Colonic mucosa (tissue), 4 donors: ENCODE measurements at regions not wholly inside any gene's neighbourhood (a gene's known extent, or its start where the extent isn't known, plus 50 kb on each side); places are given as distances from the start of the nearest gene placed in this dataset.
"Not testable (repeated sequence)": the region's sequence is repeated elsewhere in the genome, so short reads cannot be mapped to it uniquely, and the experiment has no call there.

Source experiments
- DNase-seq: peaks from one replicate; pipeline ENCODE4 v3.0.0-alpha.2; 2020
- H3K27ac ChIP-seq: fragments of 200-600 bp; one replicate; pipeline ENCODE4 v1.8.0; 2021
- H3K27me3 ChIP-seq: fragments of 200-600 bp; one replicate; pipeline ENCODE4 v1.8.0; 2021
- H3K36me3 ChIP-seq: fragments of 200-600 bp; one replicate; pipeline ENCODE4 v1.8.0; 2021
- H3K4me1 ChIP-seq: fragments of 200-600 bp; one replicate; pipeline ENCODE4 v1.8.0; 2021; ENCODE audit warnings: mild to moderate bottlenecking
- H3K4me3 ChIP-seq: fragments of 200-600 bp; one replicate; pipeline ENCODE4 v1.8.0; 2021
- H3K9ac ChIP-seq, 2 donors: one replicate each; pipeline ENCODE4 v1.7.0; 2013; ENCODE audit warnings: control low read depth in 2 of 2, low read depth in 2 of 2, low read length in 2 of 2
- H3K9me3 ChIP-seq: fragments of 200-600 bp; one replicate; pipeline ENCODE4 v1.8.0; 2021
- intact Hi-C: fragments of 100-400 bp; cut with DNase I; formaldehyde crosslinking; loops from one replicate; pipeline ENCODE4 v1.14.1; 2022
- TF ChIP-seq, protein P1 (sequence below): fragments of 200-600 bp; IDR thresholded peaks from one replicate; pipeline ENCODE4 v1.8.0; 2022; ENCODE audit warnings: antibody characterized with exemption, mild to moderate bottlenecking
- donor health status: healthy.
- donor health status: DM: no; HTN: no; CAD: no.
- donor health status: DM: no; HTN: no; CAD: no.

DNA sequence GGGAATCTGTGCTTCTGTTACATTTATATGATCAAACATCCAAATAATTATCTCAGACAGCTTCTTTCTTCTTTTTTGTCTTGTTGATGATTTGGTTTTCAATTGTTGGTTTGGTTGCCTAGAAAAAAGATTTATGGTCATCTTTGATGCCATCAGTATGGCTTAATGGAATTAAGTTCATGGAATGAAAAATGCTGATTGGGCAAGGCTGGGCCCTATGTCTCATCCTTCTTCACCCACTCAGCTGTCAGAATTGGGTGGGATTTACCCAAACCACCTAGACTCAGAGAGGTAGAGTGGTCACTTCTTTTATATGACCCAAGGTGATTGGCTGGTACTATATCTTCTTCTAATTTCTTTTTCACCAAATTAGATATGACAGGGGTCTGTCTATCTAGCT lies 258.3 kb downstream of the DOK5 start:
- Histone ChIP-seq H3K36me3 (no peaks in the 10 kb centered on the region), H3K27me3 (no peaks in the 10 kb centered on the region), H3K9me3 (no peaks in the 10 kb centered on the region), H3K9ac (no peak overlapping the region), H3K27ac (no peak overlapping the region), H3K4me1 (no peaks in the 10 kb centered on the region), H3K4me3 (no peak overlapping the region)
- intact Hi-C loops = no loop called here
- TF ChIP-seq, protein P1, sequence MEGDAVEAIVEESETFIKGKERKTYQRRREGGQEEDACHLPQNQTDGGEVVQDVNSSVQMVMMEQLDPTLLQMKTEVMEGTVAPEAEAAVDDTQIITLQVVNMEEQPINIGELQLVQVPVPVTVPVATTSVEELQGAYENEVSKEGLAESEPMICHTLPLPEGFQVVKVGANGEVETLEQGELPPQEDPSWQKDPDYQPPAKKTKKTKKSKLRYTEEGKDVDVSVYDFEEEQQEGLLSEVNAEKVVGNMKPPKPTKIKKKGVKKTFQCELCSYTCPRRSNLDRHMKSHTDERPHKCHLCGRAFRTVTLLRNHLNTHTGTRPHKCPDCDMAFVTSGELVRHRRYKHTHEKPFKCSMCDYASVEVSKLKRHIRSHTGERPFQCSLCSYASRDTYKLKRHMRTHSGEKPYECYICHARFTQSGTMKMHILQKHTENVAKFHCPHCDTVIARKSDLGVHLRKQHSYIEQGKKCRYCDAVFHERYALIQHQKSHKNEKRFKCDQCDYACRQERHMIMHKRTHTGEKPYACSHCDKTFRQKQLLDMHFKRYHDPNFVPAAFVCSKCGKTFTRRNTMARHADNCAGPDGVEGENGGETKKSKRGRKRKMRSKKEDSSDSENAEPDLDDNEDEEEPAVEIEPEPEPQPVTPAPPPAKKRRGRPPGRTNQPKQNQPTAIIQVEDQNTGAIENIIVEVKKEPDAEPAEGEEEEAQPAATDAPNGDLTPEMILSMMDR = no peak
- DNase-seq = no peak

GRCh38 chr20:54727490-54727889 lies 252.1 kb downstream of the DOK5 start:
- no peak overlapping the region for H3K4me3 ChIP-seq
- H3K4me1 ChIP-seq = no peaks in the 10 kb centered on the region
- H3K27me3 ChIP-seq = no peaks in the 10 kb centered on the region
- TF ChIP-seq, protein P1 = no peak
- no peak overlapping the region for H3K9ac ChIP-seq
- H3K27ac ChIP-seq = no peak overlapping the region
- no peaks in the 10 kb centered on the region for H3K36me3 ChIP-seq
- H3K9me3 ChIP-seq = no peaks in the 10 kb centered on the region
- no peak for DNase-seq
- intact Hi-C loops = no loop called here

DNA sequence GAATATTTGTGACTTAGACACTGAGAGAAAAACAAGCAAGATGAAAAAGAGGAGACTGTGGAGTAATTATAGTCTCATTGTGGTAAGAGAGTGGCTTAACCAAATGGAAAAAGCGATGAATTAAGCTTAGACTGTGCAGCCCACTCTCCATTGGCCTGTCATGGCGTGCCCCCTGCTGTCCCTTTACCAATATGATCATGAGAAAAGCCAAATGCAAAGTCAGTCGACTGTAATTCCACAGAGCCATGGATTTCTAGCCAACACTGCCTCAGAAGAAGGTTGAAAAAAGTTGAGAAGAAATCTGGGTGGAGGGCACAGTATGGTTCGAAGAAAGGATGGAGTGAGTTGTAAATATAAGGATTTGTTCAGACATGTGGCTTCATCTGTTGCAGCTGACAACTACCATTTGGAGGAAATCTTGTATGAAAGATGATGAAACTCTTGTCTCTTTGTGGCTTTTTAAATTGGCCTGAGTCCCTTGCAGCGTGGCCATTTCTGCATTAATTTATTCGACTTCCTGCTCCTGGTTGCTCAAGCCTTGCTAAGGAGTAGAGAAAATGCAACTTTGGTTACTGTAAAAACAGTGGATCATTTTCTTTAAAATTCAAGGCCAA lies 251.4 kb downstream of the DOK5 start:
- H3K27ac ChIP-seq = no peak overlapping the region
- no peaks in the 10 kb centered on the region for H3K4me1 ChIP-seq
- H3K9ac ChIP-seq = no peak overlapping the region
- no peaks in the 10 kb centered on the region for H3K27me3 ChIP-seq
- no peaks in the 10 kb centered on the region for H3K9me3 ChIP-seq
- TF ChIP-seq, protein P1 = no peak
- H3K36me3 ChIP-seq = no peaks in the 10 kb centered on the region
- intact Hi-C loops = no loop called here
- H3K4me3 ChIP-seq = no peak overlapping the region
- DNase-seq = no peak

- H3K4me3 ChIP-seq, H3K27me3 ChIP-seq, H3K9me3 ChIP-seq, H3K4me1 ChIP-seq, DNase-seq, intact Hi-C loops, H3K27ac ChIP-seq, H3K36me3 ChIP-seq, H3K9ac ChIP-seq: not testable (repeated sequence)
Observed at GRCh38 chr20:54725266-54725665, 249.9 kb downstream of the DOK5 start.

GRCh38 chr20:54723723-54724122 lies 248.3 kb downstream of the DOK5 start:
- no peak overlapping the region for H3K27ac ChIP-seq
- H3K27me3 ChIP-seq = no peaks in the 10 kb centered on the region
- no peaks in the 10 kb centered on the region for H3K36me3 ChIP-seq
- H3K9ac ChIP-seq = no peak overlapping the region
- no peaks in the 10 kb centered on the region for H3K4me1 ChIP-seq
- no peak overlapping the region for H3K4me3 ChIP-seq
- no peak for DNase-seq
- H3K9me3 ChIP-seq = no peaks in the 10 kb centered on the region
- intact Hi-C loops = no loop called here
- TF ChIP-seq, protein P1 = no peak

DNA sequence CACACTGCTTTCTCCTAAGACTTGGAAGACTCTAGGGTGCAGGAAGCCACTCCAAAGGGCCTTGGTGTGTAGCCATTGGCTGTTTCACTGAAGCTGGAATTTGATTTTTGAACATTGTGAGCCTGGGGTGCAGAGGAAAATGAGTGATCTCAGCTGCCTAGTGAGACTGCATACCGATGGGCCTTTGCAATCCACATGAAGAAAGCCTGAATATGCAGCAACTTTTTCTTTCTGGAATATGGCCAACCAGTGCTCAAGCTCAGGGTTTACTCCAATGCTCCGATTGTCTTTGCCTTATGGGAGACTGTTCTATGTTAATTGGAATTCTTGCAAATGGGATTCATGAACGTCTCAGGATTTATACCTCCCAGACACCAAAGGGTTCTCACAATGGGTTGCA lies 242.6 kb downstream of the DOK5 start:
- H3K27ac ChIP-seq = no peak overlapping the region
- TF ChIP-seq, protein P1 = no peak
- H3K4me1 ChIP-seq = no peaks in the 10 kb centered on the region
- intact Hi-C loops = no loop called here
- no peak for DNase-seq
- no peak overlapping the region for H3K9ac ChIP-seq
- no peaks in the 10 kb centered on the region for H3K9me3 ChIP-seq
- H3K36me3 ChIP-seq = no peaks in the 10 kb centered on the region
- no peak overlapping the region for H3K4me3 ChIP-seq
- no peaks in the 10 kb centered on the region for H3K27me3 ChIP-seq
